Fibroblast of mammary gland (primary cell): ENCODE measurements at regions not wholly inside any gene's neighbourhood (a gene's known extent, or its start where the extent isn't known, plus 50 kb on each side); places are given as distances from the start of the nearest gene placed in this dataset.
"Not testable (repeated sequence)": the region's sequence is repeated elsewhere in the genome, so short reads cannot be mapped to it uniquely, and the experiment has no call there.

Experiments
- DNase-seq: peaks from one replicate; pipeline ENCODE4 v3.0.0-alpha.2; 2010; ENCODE audit warnings: low read depth
- H3K4me3 ChIP-seq: 2 replicates; pipeline ENCODE4 v1.5.1; 2011; ENCODE audit warnings: low read depth, mild to moderate bottlenecking, low read length, moderate library complexity; ENCODE audit not compliant: control insufficient read depth
- CTCF ChIP-seq: conservative IDR thresholded peaks from 2 replicates; pipeline ENCODE4 v1.5.1; 2011; ENCODE audit warnings: low read depth, low read length, inconsistent platforms; ENCODE audit not compliant: control insufficient read depth, insufficient read depth

- no peak for TF ChIP-seq CTCF
- H3K4me3 ChIP-seq, result no peak overlapping the region
- DNase-seq, result peak; percentile 48
Observed at GRCh38 chr5:58294598-58295305, 165.1 kb downstream of the PLK2 start.

GRCh38 chr5:58288275-58288674, 171.6 kb downstream of the PLK2 start:
- DNase-seq, H3K4me3 ChIP-seq: not testable (repeated sequence)

GRCh38 chr5:58286741-58287140, 173.1 kb downstream of the PLK2 start:
- H3K4me3 ChIP-seq, result no peak overlapping the region
- no peak for TF ChIP-seq CTCF

GRCh38 chr5:58285900-58286299, 174.0 kb downstream of the PLK2 start:
- no peak overlapping the region for H3K4me3 ChIP-seq
- TF ChIP-seq CTCF, result no peak

More at GRCh38 chr5:58286741-58287140, 173.1 kb downstream of the PLK2 start:
- DNase-seq, result no peak

GRCh38 chr5:58284886-58285285, 175.0 kb downstream of the PLK2 start:
- H3K4me3 ChIP-seq, result no peak overlapping the region

More at GRCh38 chr5:58285900-58286299, 174.0 kb downstream of the PLK2 start:
- DNase-seq, result no peak

GRCh38 chr5:58281189-58281588, 178.7 kb downstream of the PLK2 start:
- H3K4me3 ChIP-seq, result no peak overlapping the region
- DNase-seq, result no peak
- TF ChIP-seq CTCF, result no peak

More at GRCh38 chr5:58284886-58285285, 175.0 kb downstream of the PLK2 start:
- no peak for DNase-seq
- no peak for TF ChIP-seq CTCF

GRCh38 chr5:58279259-58279658, 180.6 kb downstream of the PLK2 start:
- DNase-seq, result no peak
- no peak for TF ChIP-seq CTCF
- no peak overlapping the region for H3K4me3 ChIP-seq
